IMR-90 (cell line): ENCODE measurements at regions not wholly inside any gene's neighbourhood (a gene's known extent, or its start where the extent isn't known, plus 50 kb on each side); places are given as distances from the start of the nearest gene placed in this dataset.

ENCODE experiments used
- ATAC-seq: fragments of 200-7000 bp; cut with Tn5 transposase; 2 replicates; pipeline ENCODE4 v1.9.1; 2020; ENCODE audit warnings: low read depth, mild to moderate bottlenecking, moderate library complexity
- BruUV-seq: library from RNA; stranded (reverse); fragments of 400-500 nt; replicated peaks from 2 replicates; lab custom pipeline; 2021; lab: Mats Ljungman, UMichigan
- CTCF ChIA-PET: fragments of 300-600 bp; formaldehyde crosslinking; extraction: SDS; loops from one replicate; lab custom pipeline; 2021; ENCODE audit warnings: antibody characterized with exemption; lab: Yijun Ruan, JAX
- POLR2A ChIA-PET: fragments of 300-600 bp; sonication (Branson Sonifier 250); formaldehyde crosslinking; loops from one replicate; lab custom pipeline; 2022; ENCODE audit warnings: antibody characterized with exemption; ENCODE audit not compliant: unreplicated experiment; lab: Charles Lee
- DNase-seq: peaks from one replicate; pipeline ENCODE4 v3.0.0; 2013
- H2AFZ ChIP-seq: replicated peaks from 2 replicates; pipeline ENCODE3; 2013; ENCODE audit warnings: low read length, mild to moderate bottlenecking; ENCODE audit not compliant: poor library complexity
- H2AK5ac ChIP-seq: 2 replicates; pipeline ENCODE4 v1.6.1; 2013; ENCODE audit warnings: low read depth, low read length, inconsistent platforms
- H2AK9ac ChIP-seq: replicated peaks from 2 replicates; pipeline ENCODE3; 2013; ENCODE audit warnings: mild to moderate bottlenecking, low read depth, low read length, moderate library complexity; ENCODE audit not compliant: poor library complexity
- H2BK120ac ChIP-seq: 2 replicates; pipeline ENCODE4 v1.6.1; 2013; ENCODE audit warnings: low read depth, low read length, inconsistent platforms
- H2BK15ac ChIP-seq: 3 replicates; pipeline ENCODE4 v1.6.1; 2013; ENCODE audit warnings: low read depth, low read length, inconsistent platforms
- H2BK20ac ChIP-seq: 2 replicates; pipeline ENCODE4 v1.6.1; 2013; ENCODE audit warnings: low read depth, mild to moderate bottlenecking, inconsistent platforms, low read length, moderate library complexity
- H2BK5ac ChIP-seq: 2 replicates; pipeline ENCODE4 v1.6.1; 2013; ENCODE audit warnings: mild to moderate bottlenecking, low read depth, low read length, inconsistent platforms; ENCODE audit not compliant: poor library complexity, severe bottlenecking
- H3K14ac ChIP-seq: replicated peaks from 2 replicates; pipeline ENCODE4 v1.6.1; 2013; ENCODE audit warnings: low read depth, low read length, inconsistent platforms
- H3K18ac ChIP-seq: 2 replicates; pipeline ENCODE4 v1.6.1; 2013; ENCODE audit warnings: low read depth, low read length, control low read depth
- H3K23ac ChIP-seq: 2 replicates; pipeline ENCODE4 v1.6.1; 2013; ENCODE audit warnings: low read depth, low read length, inconsistent platforms
- H3K27ac ChIP-seq: 2 replicates; pipeline ENCODE4 v1.5.1; 2013; ENCODE audit warnings: mild to moderate bottlenecking, control low read depth, low read length; ENCODE audit not compliant: insufficient read depth
- H3K27me3 ChIP-seq: 2 replicates; pipeline ENCODE4 v1.6.1; 2013; ENCODE audit warnings: low read length; ENCODE audit not compliant: control insufficient read depth, insufficient read depth
- H3K36me3 ChIP-seq: 2 replicates; pipeline ENCODE4 v1.6.1; 2013; ENCODE audit warnings: low read length, mixed read lengths; ENCODE audit not compliant: control insufficient read depth, insufficient read depth
- H3K4ac ChIP-seq: 2 replicates; pipeline ENCODE4 v1.6.1; 2013; ENCODE audit warnings: low read depth, low read length, inconsistent platforms
- H3K4me1 ChIP-seq: 2 replicates; pipeline ENCODE4 v1.6.1; 2013; ENCODE audit warnings: low read length, mixed read lengths; ENCODE audit not compliant: control insufficient read depth, insufficient read depth
- H3K4me2 ChIP-seq: 2 replicates; pipeline ENCODE4 v1.6.1; 2013; ENCODE audit warnings: low read depth, mild to moderate bottlenecking, control low read depth, low read length, moderate library complexity
- H3K4me3 ChIP-seq: 2 replicates; pipeline ENCODE4 v1.5.1; 2013; ENCODE audit warnings: low read depth, mild to moderate bottlenecking, control low read depth, low read length, moderate library complexity; ENCODE audit not compliant: insufficient read depth
- H3K56ac ChIP-seq: 2 replicates; pipeline ENCODE4 v1.6.1; 2013; ENCODE audit warnings: low read length, inconsistent platforms; ENCODE audit not compliant: insufficient read depth; ENCODE audit errors: extremely low read depth
- H3K79me1 ChIP-seq, 2 experiments: 2 replicates each; pipeline ENCODE4 v1.6.1; 2013; ENCODE audit warnings: low read length in 2 of 2, inconsistent platforms in 1 of 2, low read depth in 1 of 2
- H3K9ac ChIP-seq: 2 replicates; pipeline ENCODE4 v1.6.1; 2013; ENCODE audit warnings: low read depth, low read length, control low read depth
- H3K9me1 ChIP-seq: 2 replicates; pipeline ENCODE4 v1.6.1; 2013; ENCODE audit warnings: low read length, inconsistent platforms; ENCODE audit not compliant: insufficient read depth
- H3K9me3 ChIP-seq: 2 replicates; pipeline ENCODE4 v1.6.1; 2013; ENCODE audit warnings: low read length; ENCODE audit not compliant: control insufficient read depth, insufficient read depth
- H4K20me1 ChIP-seq: 2 replicates; pipeline ENCODE4 v1.6.1; 2013; ENCODE audit warnings: low read length, inconsistent platforms; ENCODE audit not compliant: insufficient read depth
- H4K5ac ChIP-seq: 2 replicates; pipeline ENCODE4 v1.6.1; 2013; ENCODE audit warnings: mild to moderate bottlenecking, low read depth, low read length, control low read depth
- H4K8ac ChIP-seq, 2 experiments: 2 replicates each; pipeline ENCODE4 v1.6.1; 2013; ENCODE audit warnings: low read depth in 2 of 2, low read length in 2 of 2, control low read depth in 1 of 2, inconsistent platforms in 1 of 2
- H4K91ac ChIP-seq: 2 replicates; pipeline ENCODE4 v1.6.1; 2013; ENCODE audit warnings: low read depth, low read length, inconsistent platforms; ENCODE audit not compliant: insufficient read depth
- FOS ChIP-seq: fragments of 150-350 bp; IDR thresholded peaks from 2 replicates; pipeline ENCODE4 v1.6.1; 2016; ENCODE audit warnings: low read depth, low read length
- RFX5 ChIP-seq: IDR thresholded peaks from 2 replicates; pipeline ENCODE4 v1.8.0; 2012; ENCODE audit warnings: low read depth, mild to moderate bottlenecking, low read length, moderate library complexity
- WGBS, 2 experiments: methylation state at CpG; one replicate each; pipeline versions ENCODE4 v1.1.5 to v1.1.7; 2013; ENCODE audit warnings: missing lambda C conversion rate in 2 of 2; ENCODE audit not compliant: insufficient read length in 1 of 2; ENCODE audit errors: extremely low coverage in 2 of 2; 5-methylcytosine and 5-hydroxymethylcytosine counted together
- dilution Hi-C: fragments of 300-500 bp; cut with HindIII; formaldehyde crosslinking; loops from one replicate; pipeline ENCODE4 v1.14.3; 2018; ENCODE audit warnings: low sequenced_read_pairs; ENCODE audit not compliant: unreplicated experiment
- in situ Hi-C: fragments of 300-500 bp; cut with MboI; formaldehyde crosslinking; loops from 3 replicates; pipeline ENCODE4 v1.14.3; 2019; ENCODE audit warnings: low sequenced_read_pairs, inconsistent platforms, mixed read lengths
- intact Hi-C: fragments of 100-400 bp; cut with micrococcal nuclease; formaldehyde crosslinking; loops from 2 replicates; pipeline ENCODE4 v1.10.0; 2022

DNA sequence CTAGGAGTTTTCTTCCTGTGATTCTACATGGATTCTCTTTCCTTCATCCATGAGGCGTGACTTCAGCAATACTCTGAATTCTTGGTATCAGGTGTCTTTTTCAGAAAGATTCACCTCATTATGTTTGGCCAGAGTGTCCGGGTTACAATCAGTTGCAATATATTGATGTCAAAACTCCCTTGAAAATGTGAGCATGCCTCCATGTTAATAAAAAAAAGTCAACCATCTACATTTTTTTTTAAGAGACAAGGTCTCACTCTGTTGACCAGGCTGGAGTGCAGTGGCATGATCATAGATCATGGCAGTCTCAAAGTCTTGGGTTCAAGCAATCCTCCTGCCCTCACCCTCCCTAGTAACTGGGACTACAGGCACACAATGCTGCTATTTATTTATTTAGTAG is 80.9 kb upstream of the NEUROD1 start:
- TF ChIP-seq RFX5, result no peak
- TF ChIP-seq FOS, result no peak
- no peaks in the 10 kb centered on the region for H3K27me3 ChIP-seq
- no peaks in the 10 kb centered on the region for H3K9me3 ChIP-seq
- no peak overlapping the region for H3K18ac ChIP-seq
- intact Hi-C loops (no loop called here), in situ Hi-C loops (loop anchor here (25.0 kb wide), 1 partner anchor 901 kb away; no protein-coding TSS in a partner anchor), dilution Hi-C loops (no loop called here)
- H3K23ac ChIP-seq, result no peak overlapping the region
- no CpG with 5 or more reads among the region's 2 CpGs for WGBS, 2 experiments
- H3K27ac ChIP-seq, result no peak overlapping the region
- no peaks in the 10 kb centered on the region for H3K36me3 ChIP-seq
- no peaks in the 10 kb centered on the region for H3K79me1 ChIP-seq
- no peak overlapping the region for H2AK9ac ChIP-seq
- no peak overlapping the region for H4K5ac ChIP-seq
- ChIA-PET POLR2A (no interaction called here), CTCF (no interaction called here)
- H3K9ac ChIP-seq, result no peak overlapping the region
- H2BK15ac ChIP-seq, result no peak overlapping the region
- no peak overlapping the region for H2AK5ac ChIP-seq
- H3K4me3 ChIP-seq, result no peak overlapping the region
- no peak overlapping the region for H3K56ac ChIP-seq
- H3K9me1 ChIP-seq, result no peaks in the 10 kb centered on the region
- no peak overlapping the region for H2BK20ac ChIP-seq
- ATAC-seq, result no peak
- no peak overlapping the region for H2BK5ac ChIP-seq
- no peak overlapping the region for H3K4me2 ChIP-seq
- H2BK120ac ChIP-seq, result no peak overlapping the region
- H3K14ac ChIP-seq, result no peak overlapping the region
- no peaks in the 10 kb centered on the region for H4K20me1 ChIP-seq
- no peaks in the 10 kb centered on the region for H3K4me1 ChIP-seq
- BruUV-seq, result no TSS peak
- H4K91ac ChIP-seq, result no peak overlapping the region
- no peak for DNase-seq
- H4K8ac ChIP-seq, result no peak overlapping the region
- H2AFZ ChIP-seq, result no peak overlapping the region
- H3K4ac ChIP-seq, result no peak overlapping the region
